ENCODE measurements at regions not wholly inside any gene's neighbourhood (a gene's known extent, or its start where the extent isn't known, plus 50 kb on each side); places are given as distances from the start of the nearest gene placed in this dataset.

DNA sequence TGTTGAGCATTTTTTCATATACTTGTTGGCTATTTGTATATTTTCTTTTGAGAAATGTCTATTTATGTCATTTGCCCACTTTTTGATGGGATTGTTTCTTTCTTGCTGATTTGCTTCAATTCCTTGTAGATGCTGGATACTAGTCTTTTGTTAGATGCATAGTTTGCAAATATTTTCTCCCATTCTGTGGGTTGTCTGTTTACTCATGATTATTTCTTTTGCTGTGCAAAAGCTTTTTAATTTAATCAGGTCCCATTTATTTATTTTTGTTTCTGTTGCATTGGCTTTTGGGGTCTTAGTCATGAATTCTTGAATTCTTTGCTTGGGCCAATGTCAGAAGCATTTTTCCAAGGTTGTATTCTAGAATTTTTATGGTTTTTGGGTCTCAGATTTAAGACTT is 251.7 kb downstream of the WNT5A start:
- TF ChIP-seq, protein P1, sequence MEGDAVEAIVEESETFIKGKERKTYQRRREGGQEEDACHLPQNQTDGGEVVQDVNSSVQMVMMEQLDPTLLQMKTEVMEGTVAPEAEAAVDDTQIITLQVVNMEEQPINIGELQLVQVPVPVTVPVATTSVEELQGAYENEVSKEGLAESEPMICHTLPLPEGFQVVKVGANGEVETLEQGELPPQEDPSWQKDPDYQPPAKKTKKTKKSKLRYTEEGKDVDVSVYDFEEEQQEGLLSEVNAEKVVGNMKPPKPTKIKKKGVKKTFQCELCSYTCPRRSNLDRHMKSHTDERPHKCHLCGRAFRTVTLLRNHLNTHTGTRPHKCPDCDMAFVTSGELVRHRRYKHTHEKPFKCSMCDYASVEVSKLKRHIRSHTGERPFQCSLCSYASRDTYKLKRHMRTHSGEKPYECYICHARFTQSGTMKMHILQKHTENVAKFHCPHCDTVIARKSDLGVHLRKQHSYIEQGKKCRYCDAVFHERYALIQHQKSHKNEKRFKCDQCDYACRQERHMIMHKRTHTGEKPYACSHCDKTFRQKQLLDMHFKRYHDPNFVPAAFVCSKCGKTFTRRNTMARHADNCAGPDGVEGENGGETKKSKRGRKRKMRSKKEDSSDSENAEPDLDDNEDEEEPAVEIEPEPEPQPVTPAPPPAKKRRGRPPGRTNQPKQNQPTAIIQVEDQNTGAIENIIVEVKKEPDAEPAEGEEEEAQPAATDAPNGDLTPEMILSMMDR (conservative IDR thresholded peaks at IDR 0.05; ENCODE audit: low read depth, low read length) = no peak
- DNase-seq (ENCODE audit: low read depth) = no peak
- no peak overlapping the region for H3K4me3 ChIP-seq (ENCODE audit: low read depth, low read length)

DNA sequence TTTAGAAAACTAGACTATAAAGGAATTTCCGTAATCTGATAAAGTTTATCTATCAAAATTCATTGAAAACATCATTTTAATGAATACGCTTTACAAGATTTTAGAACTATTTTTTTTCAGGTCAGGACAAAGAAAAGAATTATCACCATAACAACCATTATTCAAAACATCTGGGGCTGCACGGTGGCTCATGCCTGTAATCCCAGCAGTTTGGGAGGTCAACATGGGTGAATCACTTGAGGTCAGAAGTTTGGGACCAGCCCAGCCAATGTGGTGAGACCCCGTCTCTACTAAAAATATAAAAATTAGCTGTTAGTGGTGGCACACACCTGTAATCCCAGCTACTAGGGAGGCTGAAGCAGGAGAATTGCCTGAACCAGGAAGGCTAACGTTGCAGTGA is 260.4 kb downstream of the WNT5A start:
- TF ChIP-seq, protein P1 (conservative IDR thresholded peaks at IDR 0.05; ENCODE audit: low read depth, low read length) = no peak
- DNase-seq (ENCODE audit: low read depth) = no peak
- H3K4me3 ChIP-seq (ENCODE audit: low read depth, low read length) = no peak overlapping the region

DNA sequence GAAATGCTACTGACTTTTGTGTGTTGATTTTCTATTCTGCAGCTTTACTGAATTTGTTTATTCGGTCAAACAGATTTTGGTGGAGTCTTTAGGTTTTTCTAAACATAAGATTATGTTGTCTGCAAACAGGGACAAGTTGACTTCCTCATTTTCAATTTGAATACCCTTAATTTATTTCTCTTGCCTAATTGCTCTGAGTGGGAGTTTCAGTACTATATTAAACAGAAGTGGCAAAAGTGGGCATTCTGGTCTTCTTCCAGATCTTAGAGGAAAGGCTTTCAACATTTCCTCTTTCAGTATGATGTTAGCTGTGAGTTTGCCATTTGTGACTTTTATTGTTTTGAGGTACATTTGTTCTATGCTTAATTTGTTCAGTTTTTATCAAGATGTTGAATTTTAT is 268.5 kb downstream of the WNT5A start:
- no peak overlapping the region for H3K4me3 ChIP-seq (ENCODE audit: low read depth, low read length)
- no peak for DNase-seq (ENCODE audit: low read depth)
- TF ChIP-seq, protein P1 (conservative IDR thresholded peaks at IDR 0.05; ENCODE audit: low read depth, low read length) = no peak

DNA sequence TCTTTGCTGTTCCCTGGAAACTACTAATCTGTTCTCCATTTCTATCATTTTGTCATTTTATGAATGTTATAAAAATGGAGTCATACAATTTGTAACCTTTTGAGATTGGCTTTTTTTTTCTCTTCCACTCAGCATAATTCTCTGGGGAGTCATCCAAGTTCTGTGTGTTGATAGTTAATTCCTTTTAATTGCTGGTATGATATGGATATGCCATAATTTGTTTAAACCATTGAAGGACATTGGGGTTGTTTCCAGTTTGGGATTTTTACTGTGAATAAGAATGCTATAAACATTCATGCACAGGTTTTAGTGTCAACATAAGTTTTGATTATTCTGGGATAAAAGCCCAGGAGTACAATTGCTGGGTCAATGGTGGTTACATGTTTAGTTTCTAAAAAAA is 279.4 kb downstream of the WNT5A start:
- TF ChIP-seq, protein P1 (conservative IDR thresholded peaks at IDR 0.05; ENCODE audit: low read depth, low read length) = no peak
- no peak for DNase-seq (ENCODE audit: low read depth)
- H3K4me3 ChIP-seq (ENCODE audit: low read depth, low read length) = no peak overlapping the region

DNA sequence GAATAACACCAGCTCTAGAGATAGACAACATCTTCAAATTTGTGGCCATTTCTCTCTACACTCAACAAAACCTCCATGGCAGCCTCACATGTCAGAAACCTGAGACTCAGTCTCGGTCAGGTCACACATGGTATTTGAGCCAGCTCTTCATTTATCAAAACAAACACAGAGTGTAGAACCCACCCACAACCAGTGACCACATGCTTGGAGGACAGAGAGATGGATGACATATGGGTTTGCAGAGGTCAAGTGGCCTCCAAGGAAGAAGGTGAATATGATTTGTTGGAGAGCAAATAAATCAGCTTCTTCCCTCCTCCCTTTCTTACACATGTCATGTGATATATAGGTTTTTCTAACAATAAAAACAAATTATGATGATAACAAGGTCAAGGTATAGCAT is 278.1 kb upstream of the LRTM1 start:
- no peak overlapping the region for H3K4me3 ChIP-seq (ENCODE audit: low read depth, low read length)
- TF ChIP-seq, protein P1 (conservative IDR thresholded peaks at IDR 0.05; ENCODE audit: low read depth, low read length) = no peak
- peak; percentile 67 for DNase-seq (ENCODE audit: low read depth)

DNA sequence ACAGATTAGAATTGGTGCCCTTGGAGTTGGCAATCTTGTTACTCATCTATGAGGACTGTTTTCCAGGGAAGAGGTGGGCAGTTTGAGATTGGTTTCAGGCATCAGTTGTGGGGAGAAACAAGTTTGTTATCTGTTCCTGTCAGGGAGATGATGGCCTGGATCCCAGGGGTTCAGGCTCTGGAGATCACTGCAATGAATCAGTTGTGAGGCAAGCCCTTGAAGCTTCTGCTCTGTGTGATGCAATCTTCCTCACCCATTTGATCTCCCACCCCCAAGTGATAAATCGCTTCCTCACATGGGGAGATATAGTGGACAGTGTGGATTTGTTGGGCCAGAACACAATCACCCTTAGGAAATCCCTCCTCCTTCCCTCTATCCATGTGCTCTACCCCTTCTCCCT is 276.6 kb upstream of the LRTM1 start:
- H3K4me3 ChIP-seq (ENCODE audit: low read depth, low read length) = no peak overlapping the region
- TF ChIP-seq, protein P1 (conservative IDR thresholded peaks at IDR 0.05; ENCODE audit: low read depth, low read length) = no peak
- no peak for DNase-seq (ENCODE audit: low read depth)

DNA sequence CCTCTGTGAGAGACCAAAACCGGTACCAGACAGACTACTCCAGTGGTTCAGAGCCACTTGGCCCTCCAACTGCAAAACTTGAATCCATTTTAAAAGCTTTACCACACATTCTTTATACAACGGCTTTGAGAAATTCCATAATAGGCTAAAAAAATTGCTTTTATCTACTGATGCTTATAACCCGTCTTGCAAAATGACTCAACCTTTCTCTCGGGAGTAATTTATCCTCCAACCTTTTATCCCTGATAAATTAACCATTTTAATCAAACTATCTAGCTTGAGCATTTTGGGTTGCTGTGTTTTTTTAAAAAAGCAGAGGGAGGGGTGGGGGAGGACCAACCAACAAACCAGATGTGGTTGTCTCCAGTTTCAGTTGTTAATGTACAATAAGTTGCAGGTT is 275.7 kb upstream of the LRTM1 start:
- no peak overlapping the region for H3K4me3 ChIP-seq (ENCODE audit: low read depth, low read length)
- DNase-seq (ENCODE audit: low read depth) = no peak
- TF ChIP-seq, protein P1 (conservative IDR thresholded peaks at IDR 0.05; ENCODE audit: low read depth, low read length) = no peak
